ENCODE measurements at regions not wholly inside any gene's neighbourhood (a gene's known extent, or its start where the extent isn't known, plus 50 kb on each side); places are given as distances from the start of the nearest gene placed in this dataset.

DNA sequence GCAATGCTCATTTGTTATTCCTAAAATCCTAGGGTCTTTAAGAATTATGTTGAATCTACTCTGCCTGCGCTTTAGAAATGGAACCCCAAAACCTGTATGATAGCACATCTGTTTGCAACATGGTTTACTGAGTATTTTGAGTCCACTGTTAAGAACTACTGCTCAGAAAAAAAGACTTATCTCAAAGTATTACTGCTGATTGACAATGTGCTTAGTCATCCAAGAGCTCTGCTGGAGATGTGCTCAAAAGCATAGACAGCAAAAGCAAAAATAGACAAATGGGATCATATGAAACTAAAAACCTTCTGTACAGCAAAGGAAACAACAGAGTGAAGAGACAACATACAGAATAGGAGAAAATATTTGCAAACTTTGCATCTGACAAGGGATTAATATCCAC, 107.0 kb downstream of the CTH start:
- no peak for DNase-seq

DNA sequence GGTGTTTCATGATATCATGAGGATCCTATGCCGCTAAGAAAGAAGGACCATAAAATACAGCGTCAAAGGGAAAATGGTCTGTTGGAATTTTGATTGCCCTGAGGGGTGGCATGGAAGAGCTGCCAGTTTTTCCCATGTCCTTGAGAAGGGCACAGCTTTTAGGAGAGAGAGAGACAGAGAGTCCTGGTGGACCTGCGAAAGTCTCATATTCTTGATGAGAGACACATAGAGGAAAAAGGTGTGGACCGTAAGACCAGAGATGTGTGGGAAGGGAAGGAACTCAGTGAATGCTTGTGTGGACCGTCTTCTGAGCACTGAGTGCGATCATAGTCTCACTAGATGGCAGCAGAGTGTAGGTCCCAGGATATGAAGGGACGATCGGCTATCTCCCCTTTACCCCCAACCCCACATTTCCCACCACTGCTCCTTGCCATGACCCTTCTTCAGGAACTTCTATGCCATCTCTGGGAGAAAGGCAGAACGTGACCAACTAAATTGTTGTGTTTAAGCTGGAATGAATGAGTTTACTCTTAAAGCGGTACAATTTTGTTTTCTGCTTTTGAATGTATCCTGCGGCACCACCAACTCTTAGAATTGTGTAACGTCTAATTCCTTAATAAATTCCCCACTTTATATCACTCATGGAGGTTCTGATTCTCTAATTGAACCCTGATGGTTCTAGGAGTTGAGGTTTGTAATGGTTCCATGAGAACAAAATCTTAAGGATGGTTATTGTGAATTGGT, 117.7 kb downstream of the CTH start:
- no peaks in the 10 kb centered on the region for H3K27me3 ChIP-seq
- H3K4me3 ChIP-seq = no peak overlapping the region
- no peak for DNase-seq
- no peak overlapping the region for H3K27ac ChIP-seq
- TF ChIP-seq, protein P1, sequence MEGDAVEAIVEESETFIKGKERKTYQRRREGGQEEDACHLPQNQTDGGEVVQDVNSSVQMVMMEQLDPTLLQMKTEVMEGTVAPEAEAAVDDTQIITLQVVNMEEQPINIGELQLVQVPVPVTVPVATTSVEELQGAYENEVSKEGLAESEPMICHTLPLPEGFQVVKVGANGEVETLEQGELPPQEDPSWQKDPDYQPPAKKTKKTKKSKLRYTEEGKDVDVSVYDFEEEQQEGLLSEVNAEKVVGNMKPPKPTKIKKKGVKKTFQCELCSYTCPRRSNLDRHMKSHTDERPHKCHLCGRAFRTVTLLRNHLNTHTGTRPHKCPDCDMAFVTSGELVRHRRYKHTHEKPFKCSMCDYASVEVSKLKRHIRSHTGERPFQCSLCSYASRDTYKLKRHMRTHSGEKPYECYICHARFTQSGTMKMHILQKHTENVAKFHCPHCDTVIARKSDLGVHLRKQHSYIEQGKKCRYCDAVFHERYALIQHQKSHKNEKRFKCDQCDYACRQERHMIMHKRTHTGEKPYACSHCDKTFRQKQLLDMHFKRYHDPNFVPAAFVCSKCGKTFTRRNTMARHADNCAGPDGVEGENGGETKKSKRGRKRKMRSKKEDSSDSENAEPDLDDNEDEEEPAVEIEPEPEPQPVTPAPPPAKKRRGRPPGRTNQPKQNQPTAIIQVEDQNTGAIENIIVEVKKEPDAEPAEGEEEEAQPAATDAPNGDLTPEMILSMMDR (IDR thresholded peaks at IDR 0.05) = peak; percentile 32 to 61
- H3K9me3 ChIP-seq = no peaks in the 10 kb centered on the region
- no peaks in the 10 kb centered on the region for H3K36me3 ChIP-seq
- intact Hi-C loops (cut with DNase I; ENCODE audit: low total_unique reads) = loop anchor here (5.0 kb wide), 1 partner anchor 524 kb away; no protein-coding TSS in a partner anchor
- H3K4me1 ChIP-seq = no peaks in the 10 kb centered on the region

More for the DNA sequence above, 107.0 kb downstream of the CTH start:
- H3K4me3 ChIP-seq = no peak overlapping the region
- TF ChIP-seq, protein P1 (IDR thresholded peaks at IDR 0.05) = no peak
- no peaks in the 10 kb centered on the region for H3K4me1 ChIP-seq
- intact Hi-C loops (cut with DNase I; ENCODE audit: low total_unique reads) = no loop called here
- no peaks in the 10 kb centered on the region for H3K9me3 ChIP-seq
- H3K27ac ChIP-seq = no peak overlapping the region
- no peaks in the 10 kb centered on the region for H3K27me3 ChIP-seq
- H3K36me3 ChIP-seq = no peaks in the 10 kb centered on the region

DNA sequence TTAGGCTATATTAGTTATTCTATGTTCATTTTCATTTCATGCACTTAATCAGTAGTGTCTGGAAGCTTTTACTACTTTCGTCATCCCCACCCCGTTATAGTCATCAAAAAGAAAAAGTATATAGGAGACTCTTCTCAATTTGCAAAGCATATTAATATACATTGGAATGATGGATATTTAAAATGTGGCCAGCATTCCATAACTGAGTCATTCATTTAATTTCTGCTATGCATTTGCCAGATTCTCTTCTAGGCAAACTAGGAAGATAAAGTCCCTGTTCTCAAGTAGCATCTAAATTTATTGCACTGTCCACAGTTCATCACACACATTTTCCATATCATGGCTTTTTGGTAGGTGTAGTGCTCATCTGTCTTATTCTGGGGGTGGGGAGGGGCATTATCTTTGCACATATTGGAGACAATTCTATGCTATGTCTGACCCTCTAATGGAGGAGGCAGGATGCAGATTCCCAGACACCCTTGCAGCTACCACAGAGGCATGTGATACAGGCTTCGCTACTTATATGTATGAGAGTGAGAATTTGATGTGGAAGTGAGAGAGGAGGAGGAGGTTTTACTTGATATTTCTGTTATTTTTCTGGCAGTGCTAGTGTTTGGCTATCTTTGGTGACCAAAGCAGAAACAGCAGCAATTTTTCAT, 125.8 kb downstream of the CTH start:
- no peaks in the 10 kb centered on the region for H3K9me3 ChIP-seq
- DNase-seq = no peak
- TF ChIP-seq, protein P1 (IDR thresholded peaks at IDR 0.05) = no peak
- no peaks in the 10 kb centered on the region for H3K27me3 ChIP-seq
- no peaks in the 10 kb centered on the region for H3K36me3 ChIP-seq
- intact Hi-C loops (cut with DNase I; ENCODE audit: low total_unique reads) = no loop called here
- no peak overlapping the region for H3K4me3 ChIP-seq
- H3K27ac ChIP-seq = no peak overlapping the region
- H3K4me1 ChIP-seq = no peaks in the 10 kb centered on the region

DNA sequence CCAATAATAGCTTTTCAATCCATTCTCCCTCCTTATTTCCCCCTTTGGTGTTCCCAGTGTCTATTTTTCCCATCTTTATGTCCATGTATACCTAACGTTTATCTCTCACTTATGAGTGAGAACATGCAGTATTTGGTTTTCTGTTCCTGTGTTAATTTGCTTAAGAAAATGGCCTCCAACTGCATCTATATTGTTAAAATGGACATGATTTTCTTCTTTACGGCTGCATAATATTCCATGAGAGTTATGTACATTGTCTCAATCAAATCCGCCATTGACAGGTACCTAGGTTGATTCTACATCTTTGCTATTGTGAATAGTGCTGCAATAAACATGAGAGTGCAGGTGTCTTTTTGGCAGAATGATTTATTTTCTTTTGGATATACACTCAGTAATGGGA, 126.7 kb downstream of the CTH start:
- Histone ChIP-seq H3K27me3 (no peaks in the 10 kb centered on the region), H3K4me1 (no peaks in the 10 kb centered on the region), H3K4me3 (no peak overlapping the region), H3K9me3 (no peaks in the 10 kb centered on the region), H3K36me3 (no peaks in the 10 kb centered on the region), H3K27ac (no peak overlapping the region)
- intact Hi-C loops (cut with DNase I; ENCODE audit: low total_unique reads) = no loop called here
- no peak for DNase-seq
- TF ChIP-seq, protein P1 (IDR thresholded peaks at IDR 0.05) = no peak

DNA sequence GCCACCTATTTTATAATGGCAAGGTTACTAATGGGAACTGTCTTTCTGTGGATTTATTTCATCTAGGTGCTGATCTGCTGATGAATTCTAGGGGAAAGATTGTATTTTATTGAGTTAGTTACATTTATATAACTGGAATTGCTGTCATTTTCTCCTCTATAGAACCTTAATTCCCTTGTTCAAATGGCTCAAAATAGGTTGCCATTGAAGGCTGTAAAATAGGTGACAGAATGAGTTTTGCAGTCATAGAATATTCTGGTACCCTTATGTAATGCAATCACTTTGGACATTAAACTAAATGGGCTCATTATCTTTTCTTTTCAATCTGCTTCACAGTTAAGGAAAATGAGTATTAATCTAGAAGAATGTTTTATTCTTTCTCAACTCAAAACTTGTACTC, 131.0 kb downstream of the CTH start:
- intact Hi-C loops (cut with DNase I; ENCODE audit: low total_unique reads) = no loop called here
- TF ChIP-seq, protein P1 (IDR thresholded peaks at IDR 0.05) = no peak

More for the DNA sequence above, 131.0 kb downstream of the CTH start:
- Histone ChIP-seq H3K36me3 (no peaks in the 10 kb centered on the region), H3K9me3 (no peaks in the 10 kb centered on the region), H3K27me3 (no peaks in the 10 kb centered on the region), H3K27ac (no peak overlapping the region), H3K4me1 (no peaks in the 10 kb centered on the region), H3K4me3 (no peak overlapping the region)
- DNase-seq = no peak
